Activated CD8-positive, alpha-beta memory T cell treated with anti-CD3 and anti-CD28 coated beads, Interleukin-2, amount 10 ng/mL, durations not matched to agents 7 days and 5 days (primary cell): ENCODE measurements at regions not wholly inside any gene's neighbourhood (a gene's known extent, or its start where the extent isn't known, plus 50 kb on each side); places are given as distances from the start of the nearest gene placed in this dataset.
"Not testable (repeated sequence)": the region's sequence is repeated elsewhere in the genome, so short reads cannot be mapped to it uniquely, and the experiment has no call there.

Source experiments
- ATAC-seq: fragments of 150-1000 bp; cut with Tn5 transposase; one replicate; pipeline ENCODE4 v1.10.0; 2021; ENCODE audit warnings: moderate library complexity
- CTCF ChIA-PET: fragments of 350-600 bp; sonication (Branson Sonifier 250); formaldehyde crosslinking; loops from one replicate; lab custom pipeline; 2021; ENCODE audit warnings: antibody characterized with exemption; lab: Charles Lee
- DNase-seq: peaks from one replicate; pipeline ENCODE4 v3.0.0-alpha.2; 2020
- H3K27ac Mint-ChIP-seq: one replicate; pipeline ENCODE4 v1.8.0; 2021; ENCODE audit warnings: mild to moderate bottlenecking, mixed read lengths
- H3K27me3 Mint-ChIP-seq: one replicate; pipeline ENCODE4 v1.8.0; 2021; ENCODE audit warnings: mixed read lengths
- H3K36me3 Mint-ChIP-seq: one replicate; pipeline ENCODE4 v1.8.0; 2021; ENCODE audit warnings: mild to moderate bottlenecking, mixed read lengths
- H3K4me1 Mint-ChIP-seq: one replicate; pipeline ENCODE4 v1.8.0; 2021; ENCODE audit warnings: mixed read lengths
- H3K4me3 Mint-ChIP-seq: one replicate; pipeline ENCODE4 v1.8.0; 2021; ENCODE audit warnings: mild to moderate bottlenecking, moderate library complexity, mixed read lengths
- H3K9me3 Mint-ChIP-seq: one replicate; pipeline ENCODE4 v1.8.0; 2022; ENCODE audit warnings: low read depth, mixed read lengths

DNA sequence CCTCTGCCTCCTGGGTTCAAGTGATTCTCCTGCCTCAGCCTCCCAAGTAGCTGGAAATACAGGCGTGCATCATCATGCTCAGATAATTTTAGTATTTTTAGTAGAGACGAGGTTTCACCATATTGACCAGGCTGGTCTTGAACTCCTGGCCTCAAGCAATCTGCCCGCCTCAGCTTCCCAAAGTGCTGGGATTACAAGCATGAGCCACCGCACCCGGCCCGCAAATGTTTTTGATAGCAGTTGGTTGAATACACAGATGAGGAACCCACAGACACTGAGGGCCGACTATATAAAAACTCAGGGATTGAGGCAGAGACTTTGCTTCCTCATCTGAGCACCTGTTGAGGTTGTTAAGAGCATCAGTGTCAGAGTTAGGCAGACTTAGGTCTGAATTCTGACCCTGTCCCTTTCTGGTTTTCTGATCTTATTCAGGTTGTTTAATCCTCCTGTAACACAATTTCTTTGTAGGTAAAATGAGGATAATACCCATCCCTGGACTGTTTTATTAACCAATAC lies 84.7 kb downstream of the ZFP36L2 start:
- H3K27ac Mint-ChIP-seq, result peak overlapping the region; percentile 67

DNA sequence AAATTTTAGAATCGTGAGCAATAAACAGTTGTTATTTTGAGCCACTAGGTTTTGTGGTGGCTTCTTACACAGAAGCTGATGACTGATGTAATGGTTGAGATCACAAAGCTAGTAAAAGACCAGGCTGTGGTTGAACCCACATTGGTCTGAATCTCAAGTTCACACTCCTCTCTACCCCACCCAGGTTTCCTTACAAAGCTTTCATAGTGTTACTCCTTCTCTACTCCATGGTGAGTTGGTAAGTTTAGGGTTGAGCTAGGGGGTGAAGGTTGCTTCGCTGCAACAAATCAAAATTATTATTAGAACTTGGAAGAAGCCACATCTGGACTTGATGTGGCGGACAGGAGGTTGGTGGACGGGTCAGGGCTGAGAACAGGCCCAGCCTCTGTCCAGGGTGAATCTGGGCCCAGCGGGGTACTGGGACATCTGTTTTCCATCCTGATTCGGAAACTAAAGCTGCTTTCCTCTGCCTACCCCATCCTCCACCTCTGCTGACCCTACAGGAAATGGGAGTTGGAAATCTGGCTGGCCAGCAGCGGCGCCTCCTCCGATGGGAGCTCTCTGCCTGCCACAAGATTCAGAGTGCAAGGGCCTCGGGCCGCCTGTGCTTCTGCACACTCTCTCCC lies 86.3 kb downstream of the ZFP36L2 start:
- Mint-ChIP-seq H3K27me3 (no peaks in the 10 kb centered on the region), H3K36me3 (peaks cover 12% of the 10 kb centered on the region), H3K4me1 (peaks cover 66% of the 10 kb centered on the region), H3K4me3 (peak overlapping the region; percentile 51), H3K9me3 (no peaks in the 10 kb centered on the region), H3K27ac (peak overlapping the region; percentile 89)
- DNase-seq, result peak; percentile 83
- CTCF ChIA-PET, result interaction anchor here (1.0 to 3.6 kb wide), 15 partner anchors 9 to 88 kb away, joined by 3 to 45 read pairs (median 10); partner anchors contain the start of gene ZFP36L2
- ATAC-seq, result peak; percentile 54

More for the DNA sequence above, 84.7 kb downstream of the ZFP36L2 start:
- Mint-ChIP-seq H3K36me3 (peaks cover 12% of the 10 kb centered on the region), H3K4me1 (peaks cover 50% of the 10 kb centered on the region), H3K4me3 (peak overlapping the region; percentile 70)
- CTCF ChIA-PET, result interaction anchor here (0.6 to 3.6 kb wide), 9 partner anchors 7 to 619 kb away, joined by 3 to 45 read pairs (median 16); partner anchors contain the start of gene ZFP36L2
- H3K27me3 Mint-ChIP-seq, H3K9me3 Mint-ChIP-seq, DNase-seq, ATAC-seq: not testable (repeated sequence)

DNA sequence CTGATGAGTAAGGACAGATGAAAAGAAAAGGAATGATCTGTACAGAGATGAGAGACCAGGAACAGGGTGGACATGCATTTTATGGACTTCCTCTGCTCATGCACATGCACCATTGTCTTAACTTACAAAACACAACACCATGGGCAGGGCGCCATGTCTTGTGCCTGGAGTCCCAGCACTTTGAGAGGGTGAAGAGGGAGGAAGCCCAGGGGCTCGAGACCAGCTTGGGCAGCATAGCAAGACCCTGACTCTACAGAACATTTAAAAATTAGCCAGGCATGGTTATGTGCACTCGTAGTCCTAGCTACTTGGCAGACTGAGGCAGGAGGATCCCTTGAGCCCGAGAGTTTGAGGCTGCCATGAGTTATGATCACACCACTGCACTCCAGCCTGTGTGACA lies 86.9 kb downstream of the ZFP36L2 start:
- H3K27me3 Mint-ChIP-seq, result no peaks in the 10 kb centered on the region
- H3K9me3 Mint-ChIP-seq, result no peaks in the 10 kb centered on the region
- DNase-seq, result no peak
- peaks cover 71% of the 10 kb centered on the region for H3K4me1 Mint-ChIP-seq
- H3K27ac Mint-ChIP-seq, result peak overlapping the region; percentile 89
- ATAC-seq, result no peak
- peak overlapping the region; percentile 51 for H3K4me3 Mint-ChIP-seq
- peaks cover 12% of the 10 kb centered on the region for H3K36me3 Mint-ChIP-seq
- CTCF ChIA-PET, result interaction anchor here (1.0 to 3.6 kb wide), 14 partner anchors 8 to 89 kb away, joined by 3 to 45 read pairs (median 11); partner anchors contain the start of gene ZFP36L2

DNA sequence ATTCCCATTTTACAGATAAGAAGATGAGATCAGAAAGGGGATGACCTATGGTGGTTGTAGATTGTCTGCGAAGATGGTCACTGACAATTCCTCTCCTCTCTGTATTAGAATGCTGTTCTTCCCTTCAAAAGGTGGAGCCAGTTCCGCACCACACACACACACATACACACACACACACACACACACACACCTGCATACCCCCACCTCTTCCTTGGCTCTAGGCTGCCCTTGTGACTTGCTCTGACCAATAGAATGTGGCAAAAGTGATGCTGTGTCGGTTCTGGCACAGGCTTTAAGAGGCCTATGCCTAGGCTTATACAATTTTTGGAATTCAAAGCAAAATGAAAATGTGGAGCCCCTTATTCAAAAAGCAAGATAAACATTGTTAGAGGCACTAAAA lies 88.0 kb downstream of the ZFP36L2 start:
- H3K9me3 Mint-ChIP-seq, result no peaks in the 10 kb centered on the region
- peaks cover 82% of the 10 kb centered on the region for H3K4me1 Mint-ChIP-seq
- ATAC-seq (no peak), DNase-seq (no peak)
- CTCF ChIA-PET, result interaction anchor here (0.9 to 3.6 kb wide), 8 partner anchors 7 to 90 kb away, joined by 3 to 45 read pairs (median 15); partner anchors contain the start of gene ZFP36L2
- H3K4me3 Mint-ChIP-seq, result no peak overlapping the region
- H3K36me3 Mint-ChIP-seq, result peaks cover 12% of the 10 kb centered on the region
- no peaks in the 10 kb centered on the region for H3K27me3 Mint-ChIP-seq
- peak overlapping the region; percentile 99 for H3K27ac Mint-ChIP-seq

DNA sequence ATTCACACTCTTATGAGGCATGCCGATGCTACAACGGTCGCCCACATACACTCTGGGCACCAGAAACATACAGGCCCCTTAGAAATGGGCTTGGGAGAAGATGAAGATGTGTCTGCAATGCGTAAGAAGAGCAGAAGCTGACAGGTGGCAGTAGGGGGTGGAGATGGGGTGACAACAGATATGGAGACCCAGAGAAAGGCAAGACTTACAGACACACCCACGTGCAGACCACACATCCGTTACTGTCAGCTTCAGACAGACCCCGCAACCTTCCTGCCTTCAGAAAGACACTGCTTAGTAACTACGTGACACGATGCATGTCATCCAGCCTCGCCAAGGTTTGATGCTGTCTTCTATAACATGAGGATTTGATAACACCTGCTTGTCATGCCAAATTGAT lies 89.5 kb downstream of the ZFP36L2 start:
- peaks cover 10% of the 10 kb centered on the region for H3K36me3 Mint-ChIP-seq
- no peaks in the 10 kb centered on the region for H3K9me3 Mint-ChIP-seq
- peak overlapping the region; percentile 48 for H3K4me3 Mint-ChIP-seq
- no peaks in the 10 kb centered on the region for H3K27me3 Mint-ChIP-seq
- H3K27ac Mint-ChIP-seq, result peak overlapping the region; percentile 99
- CTCF ChIA-PET, result interaction anchor here (1.0 to 17.7 kb wide), 7 partner anchors 10 to 161 kb away, joined by 3 to 666 read pairs (median 6); partner anchors contain the start of gene ZFP36L2
- DNase-seq (peak; percentile 95), ATAC-seq (peak; percentile 66)
- H3K4me1 Mint-ChIP-seq, result peaks cover 88% of the 10 kb centered on the region

DNA sequence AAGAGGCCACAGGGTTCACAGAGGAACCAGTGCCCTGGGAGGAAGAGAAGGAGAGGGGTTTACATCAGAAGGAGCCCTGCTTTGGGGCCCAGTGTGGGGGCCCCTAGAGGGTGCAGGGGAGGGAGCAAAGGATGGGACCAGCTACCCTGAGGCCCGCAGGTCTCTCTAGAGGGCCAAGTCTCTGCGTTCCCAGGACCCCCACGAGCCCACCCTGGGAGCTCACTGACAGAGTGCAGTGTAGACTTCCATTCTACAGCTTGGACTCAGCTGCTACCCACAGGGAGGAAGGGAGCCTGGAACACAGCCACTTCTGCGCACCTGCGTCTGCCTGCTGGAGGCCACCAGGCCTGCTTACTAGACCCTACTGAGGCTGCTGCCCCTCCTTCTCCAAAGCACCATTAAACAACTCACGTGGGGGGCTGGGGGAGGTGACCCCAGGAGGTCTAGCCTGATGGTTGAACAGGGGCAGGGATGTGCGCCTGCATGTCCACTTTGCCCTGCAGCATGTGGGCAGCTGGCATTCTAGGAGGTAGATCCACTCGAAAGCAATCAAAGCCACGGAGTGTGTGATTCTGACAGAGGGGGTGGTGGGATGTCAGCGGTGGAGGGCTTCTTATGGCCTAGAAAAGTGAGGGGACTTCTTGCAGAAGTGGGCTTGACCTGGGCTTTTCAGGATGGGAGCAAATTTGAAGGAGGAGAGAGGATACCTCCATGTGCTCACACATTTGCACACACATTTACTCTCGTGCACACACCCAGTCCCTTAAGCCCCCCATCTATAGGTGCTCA lies 90.2 kb downstream of the ZFP36L2 start:
- H3K9me3 Mint-ChIP-seq, result no peaks in the 10 kb centered on the region

DNA sequence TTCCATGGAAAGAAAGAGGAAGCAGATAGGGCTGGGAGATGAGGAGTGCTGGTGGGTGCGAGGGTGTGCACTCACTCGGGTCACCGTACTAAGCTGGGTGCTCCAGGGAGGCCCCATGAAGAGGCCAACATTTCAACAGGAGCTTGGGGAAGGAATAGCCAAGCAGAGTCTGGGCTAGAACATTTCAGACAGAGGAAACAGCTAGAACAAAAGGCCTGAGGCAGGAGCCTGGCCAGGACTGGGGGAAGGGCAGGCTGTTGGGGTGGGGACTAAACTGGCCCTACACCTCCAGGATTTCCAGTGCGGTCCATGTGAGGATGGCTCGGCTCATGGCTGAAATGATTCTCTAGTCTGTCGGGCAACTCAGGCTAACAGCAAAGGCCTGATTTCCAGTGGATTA lies 90.8 kb downstream of the ZFP36L2 start:
- ATAC-seq (no peak), DNase-seq (peak; percentile 44)
- no peaks in the 10 kb centered on the region for H3K27me3 Mint-ChIP-seq
- peak overlapping the region; percentile 99 for H3K27ac Mint-ChIP-seq
- H3K36me3 Mint-ChIP-seq, result peaks cover 10% of the 10 kb centered on the region
- CTCF ChIA-PET, result interaction anchor here (1.8 to 17.7 kb wide), 4 partner anchors 9 to 88 kb away, joined by 6 to 666 read pairs (median 22); partner anchors contain the start of gene ZFP36L2
- peak overlapping the region; percentile 17 for H3K4me3 Mint-ChIP-seq
- no peaks in the 10 kb centered on the region for H3K9me3 Mint-ChIP-seq
- H3K4me1 Mint-ChIP-seq, result peaks cover 96% of the 10 kb centered on the region

More for the DNA sequence above, 90.2 kb downstream of the ZFP36L2 start:
- DNase-seq (peak; percentile 43), ATAC-seq (no peak)
- CTCF ChIA-PET, result interaction anchor here (1.0 to 17.7 kb wide), 7 partner anchors 9 to 160 kb away, joined by 3 to 666 read pairs (median 6); partner anchors contain the start of gene ZFP36L2
- Mint-ChIP-seq H3K4me3 (peak overlapping the region; percentile 48), H3K36me3 (peaks cover 10% of the 10 kb centered on the region), H3K4me1 (peaks cover 92% of the 10 kb centered on the region), H3K27ac (peak overlapping the region; percentile 99), H3K27me3 (no peaks in the 10 kb centered on the region)

DNA sequence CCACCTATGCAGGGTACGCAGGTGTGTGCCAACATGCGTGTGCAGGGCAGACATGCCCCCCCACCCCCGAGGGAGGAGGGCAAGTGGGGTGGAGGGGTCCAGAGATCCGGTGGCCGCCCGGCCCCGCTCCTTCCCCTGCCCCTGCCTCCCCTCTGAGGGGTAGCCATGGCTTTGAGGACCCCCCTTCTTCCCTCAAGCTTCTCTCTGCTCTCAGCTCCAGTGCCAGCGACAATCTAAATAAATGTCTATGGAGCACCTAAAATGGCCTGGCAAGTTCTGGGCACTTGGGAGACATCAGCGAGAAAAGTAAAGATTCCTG lies 91.9 kb downstream of the ZFP36L2 start:
- peak overlapping the region; percentile 99 for H3K27ac Mint-ChIP-seq
- no peaks in the 10 kb centered on the region for H3K9me3 Mint-ChIP-seq
- peaks cover 7% of the 10 kb centered on the region for H3K36me3 Mint-ChIP-seq
- no peaks in the 10 kb centered on the region for H3K27me3 Mint-ChIP-seq
- H3K4me3 Mint-ChIP-seq, result no peak overlapping the region
- peaks cover 96% of the 10 kb centered on the region for H3K4me1 Mint-ChIP-seq
- DNase-seq, result no peak
- no peak for ATAC-seq
- CTCF ChIA-PET, result interaction anchor here (0.6 to 17.7 kb wide), 10 partner anchors 14 to 351 kb away, joined by 3 to 666 read pairs (median 6); partner anchors contain the start of gene ZFP36L2

DNA sequence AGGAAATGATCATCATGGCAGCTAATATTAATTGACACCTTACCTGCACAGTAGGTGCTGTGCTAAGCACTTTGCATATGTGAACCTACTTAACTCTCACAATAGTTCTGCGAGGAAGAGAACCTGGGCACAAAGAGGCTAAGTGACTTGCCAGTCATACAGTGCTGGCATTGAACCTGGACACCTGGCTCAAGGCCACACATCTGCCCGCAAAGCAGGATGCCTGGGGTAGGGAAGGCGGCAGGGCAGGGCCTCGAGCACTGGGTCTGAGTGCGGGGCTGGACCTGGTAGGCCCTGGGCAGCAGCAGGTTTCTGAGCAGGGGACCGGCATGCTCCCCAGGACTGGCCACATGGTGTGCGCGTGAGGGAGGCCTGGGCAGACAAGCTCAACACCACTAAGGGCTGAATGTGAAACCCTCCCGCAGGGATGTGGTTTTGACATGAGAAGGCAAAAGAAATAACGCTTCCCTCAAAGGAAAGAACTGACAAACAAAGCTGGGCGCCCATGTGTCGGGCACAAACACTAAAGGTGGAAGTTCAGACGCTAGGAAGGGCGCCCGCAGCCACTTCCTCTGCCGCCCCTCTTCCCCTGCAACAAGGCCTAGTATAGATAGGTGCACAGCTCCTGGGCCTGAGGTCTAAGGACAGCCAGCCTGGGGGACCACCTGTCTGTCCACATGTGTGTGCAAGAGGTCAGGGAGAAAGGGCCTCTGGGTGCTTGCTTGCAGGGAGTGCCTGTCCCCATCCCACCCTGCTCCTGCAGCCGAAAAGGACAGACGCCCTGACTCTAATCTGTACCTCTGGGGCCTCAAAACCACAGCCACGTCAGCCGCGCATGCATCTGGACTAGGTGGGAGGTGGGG lies 92.5 kb downstream of the ZFP36L2 start:
- CTCF ChIA-PET, result interaction anchor here (0.8 to 17.7 kb wide), 12 partner anchors 14 to 350 kb away, joined by 3 to 666 read pairs (median 6); partner anchors contain the start of gene ZFP36L2
- DNase-seq, result peak; percentile 93
- H3K36me3 Mint-ChIP-seq, result peaks cover 4% of the 10 kb centered on the region
- H3K9me3 Mint-ChIP-seq, result no peaks in the 10 kb centered on the region
- peak; percentile 20 for ATAC-seq
- H3K4me1 Mint-ChIP-seq, result peaks cover 98% of the 10 kb centered on the region
- peak overlapping the region; percentile 99 for H3K27ac Mint-ChIP-seq
- H3K27me3 Mint-ChIP-seq, result no peaks in the 10 kb centered on the region
- peak overlapping the region; percentile 64 for H3K4me3 Mint-ChIP-seq

DNA sequence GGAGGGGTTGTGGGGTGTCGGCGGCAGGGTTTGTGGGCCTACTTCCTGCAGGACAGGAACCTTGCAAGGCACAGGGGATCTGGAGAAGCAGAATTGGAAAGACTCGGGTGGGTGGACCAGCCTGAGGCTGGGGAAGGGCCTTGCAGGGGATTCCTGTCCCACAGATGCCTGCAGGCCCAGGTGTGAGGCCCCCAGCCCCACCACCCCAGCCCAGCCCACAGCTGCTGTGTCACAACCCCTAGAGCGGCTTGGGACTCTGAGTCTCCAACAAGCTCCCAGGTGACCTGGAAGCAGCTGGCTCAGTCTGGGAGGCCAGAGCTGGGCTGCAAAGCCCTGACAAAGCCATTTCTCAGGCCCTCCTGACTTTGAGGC lies 93.1 kb downstream of the ZFP36L2 start:
- H3K27ac Mint-ChIP-seq, result peak overlapping the region; percentile 99
- ATAC-seq (no peak), DNase-seq (peak; percentile 62)
- H3K9me3 Mint-ChIP-seq, result no peaks in the 10 kb centered on the region
- H3K27me3 Mint-ChIP-seq, result no peaks in the 10 kb centered on the region
- H3K36me3 Mint-ChIP-seq, result peaks cover 6% of the 10 kb centered on the region
- H3K4me3 Mint-ChIP-seq, result peak overlapping the region; percentile 64
- CTCF ChIA-PET, result interaction anchor here (0.5 to 17.7 kb wide), 10 partner anchors 15 to 351 kb away, joined by 3 to 666 read pairs (median 7); partner anchors contain the start of gene ZFP36L2
- peaks cover 99% of the 10 kb centered on the region for H3K4me1 Mint-ChIP-seq

DNA sequence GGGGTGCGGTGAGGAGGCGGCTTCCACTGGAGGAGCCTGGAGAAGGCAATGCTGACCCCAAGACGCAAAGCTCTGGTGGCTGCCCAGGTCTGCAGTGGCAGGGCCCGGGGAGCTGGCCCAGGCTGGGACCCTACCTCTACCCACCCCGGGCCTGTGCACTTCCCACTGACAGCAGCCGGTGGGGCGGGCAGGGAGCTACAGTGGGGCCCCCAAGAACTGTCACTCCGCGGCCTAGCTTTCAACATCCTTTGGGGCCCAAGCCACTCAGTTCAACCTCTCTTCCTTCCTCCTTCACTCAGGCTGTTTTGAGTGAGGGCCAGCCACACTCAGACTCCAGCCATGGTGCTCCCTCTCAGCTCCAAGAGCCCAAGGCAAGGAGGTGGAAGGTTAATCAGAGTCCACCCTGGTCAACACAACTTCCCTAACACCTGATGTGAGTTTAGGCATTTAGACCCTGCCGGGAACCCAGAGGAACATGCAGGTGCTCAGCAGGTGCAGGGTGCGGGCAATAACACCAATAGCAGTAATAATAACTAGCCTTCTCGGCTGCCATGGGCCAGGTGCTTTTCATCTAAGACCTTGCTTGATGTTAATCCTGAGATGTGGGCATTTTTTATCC lies 93.6 kb downstream of the ZFP36L2 start:
- Mint-ChIP-seq H3K9me3 (no peaks in the 10 kb centered on the region), H3K4me1 (peaks cover 99% of the 10 kb centered on the region), H3K27ac (peak overlapping the region; percentile 99), H3K4me3 (peak overlapping the region; percentile 64), H3K27me3 (no peaks in the 10 kb centered on the region), H3K36me3 (peaks cover 6% of the 10 kb centered on the region)
- ATAC-seq, result peak; percentile 8
- CTCF ChIA-PET, result interaction anchor here (0.5 to 17.7 kb wide), 9 partner anchors 16 to 351 kb away, joined by 3 to 666 read pairs (median 8); partner anchors contain the start of gene ZFP36L2
- peak; percentile 82 for DNase-seq
